ENCODE measurements at regions not wholly inside any gene's neighbourhood (a gene's known extent, or its start where the extent isn't known, plus 50 kb on each side); places are given as distances from the start of the nearest gene placed in this dataset.

- no peaks in the 10 kb centered on the region for H3K9me3 ChIP-seq (ENCODE audit: control insufficient read depth in 1 of 2, insufficient read depth in 1 of 2, low read depth in 1 of 2, low read length in 2 of 2)
- H3K27me3 ChIP-seq (ENCODE audit: insufficient read depth, low read length), result no peaks in the 10 kb centered on the region
- no peak overlapping the region for H2AFZ ChIP-seq (ENCODE audit: low read depth, low read length, poor library complexity, severe bottlenecking)
- POLR2A ChIA-PET, result no interaction called here
- H3K4me2 ChIP-seq (ENCODE audit: low read length), result no peak overlapping the region
- no peaks in the 10 kb centered on the region for H3K9me2 ChIP-seq (ENCODE audit: insufficient read depth)
- BruUV-seq (replicated peaks), result no TSS peak
- H3K9ac ChIP-seq (ENCODE audit: low read length), result no peak overlapping the region
- intact Hi-C loops (cut with micrococcal nuclease), result no loop called here
- DNase-seq (ENCODE audit: low read depth, low spot score) (no peak), ATAC-seq (no peak)
- H4K20me1 ChIP-seq (ENCODE audit: insufficient read depth), result no peaks in the 10 kb centered on the region
- no peak overlapping the region for H3K27ac ChIP-seq (ENCODE audit: low read depth, low read length)
- CTCF ChIA-PET, result no interaction called here
- H3K4me3 ChIP-seq (replicated peaks in 1 of 2; ENCODE audit: low read depth in 1 of 2, low read length in 2 of 2), result no peak overlapping the region
- RAD21 ChIA-PET (ENCODE audit: low non-redundant PET in 1 of 2, low total read pairs in 2 of 2, uncharacterized antibody in 2 of 2, unreplicated experiment in 2 of 2), result no interaction called here
- no peak for TF ChIP-seq EZH2phosphoT487 (IDR thresholded peaks at IDR 0.05; ENCODE audit: borderline replicate concordance)
- no peak for TF ChIP-seq SIN3A (IDR thresholded peaks at IDR 0.05; ENCODE audit: low read depth)
- TF ChIP-seq POLR2AphosphoS5 (IDR thresholded peaks at IDR 0.05; ENCODE audit: low read depth, low read length), result no peak
- TF ChIP-seq POLR2A (IDR thresholded peaks at IDR 0.05; ENCODE audit: borderline replicate concordance, extremely low read depth, insufficient read depth, insufficient read length), result no peak
- TF ChIP-seq CEBPB (IDR thresholded peaks at IDR 0.05; ENCODE audit: low read depth), result no peak
- TF ChIP-seq, protein P1, sequence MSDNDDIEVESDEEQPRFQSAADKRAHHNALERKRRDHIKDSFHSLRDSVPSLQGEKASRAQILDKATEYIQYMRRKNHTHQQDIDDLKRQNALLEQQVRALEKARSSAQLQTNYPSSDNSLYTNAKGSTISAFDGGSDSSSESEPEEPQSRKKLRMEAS (IDR thresholded peaks at IDR 0.05), result no peak
- no peak for TF ChIP-seq TCF7L2 (IDR thresholded peaks at IDR 0.05; ENCODE audit: borderline replicate concordance, extremely low read depth, insufficient read depth, insufficient read length)
- no peak for TF ChIP-seq SP1 (IDR thresholded peaks at IDR 0.05; ENCODE audit: low read depth)
- no peak for TF ChIP-seq EGR1 (IDR thresholded peaks at IDR 0.05; ENCODE audit: low read depth)
- no peak for TF ChIP-seq CBX3 (IDR thresholded peaks at IDR 0.05; ENCODE audit: low read depth)
- no peaks in the 10 kb centered on the region for H3K36me3 ChIP-seq (ENCODE audit: control insufficient read depth in 1 of 2, insufficient read depth in 2 of 2, low read length in 2 of 2)
- H3K4me1 ChIP-seq (ENCODE audit: control insufficient read depth in 1 of 2, insufficient read depth in 2 of 2, low read length in 2 of 2), result no peaks in the 10 kb centered on the region
- H3K79me2 ChIP-seq (ENCODE audit: insufficient read depth, low read length), result no peaks in the 10 kb centered on the region
These were observed 406.5 kb upstream of the CDIN1 start for GRCh38 chr15:36172955-36173354.

- Histone ChIP-seq H3K4me2 (ENCODE audit: low read length) (no peak overlapping the region), H3K9ac (ENCODE audit: low read length) (no peak overlapping the region), H3K27me3 (ENCODE audit: insufficient read depth, low read length) (no peaks in the 10 kb centered on the region), H3K27ac (ENCODE audit: low read depth, low read length) (no peak overlapping the region), H4K20me1 (ENCODE audit: insufficient read depth) (no peaks in the 10 kb centered on the region), H3K36me3 (ENCODE audit: control insufficient read depth in 1 of 2, insufficient read depth in 2 of 2, low read length in 2 of 2) (no peaks in the 10 kb centered on the region), H3K9me3 (ENCODE audit: control insufficient read depth in 1 of 2, insufficient read depth in 1 of 2, low read depth in 1 of 2, low read length in 2 of 2) (no peaks in the 10 kb centered on the region), H3K79me2 (ENCODE audit: insufficient read depth, low read length) (no peaks in the 10 kb centered on the region), H3K9me2 (ENCODE audit: insufficient read depth) (no peaks in the 10 kb centered on the region), H3K4me3 (replicated peaks in 1 of 2; ENCODE audit: low read depth in 1 of 2, low read length in 2 of 2) (no peak overlapping the region), H2AFZ (ENCODE audit: low read depth, low read length, poor library complexity, severe bottlenecking) (no peak overlapping the region), H3K4me1 (ENCODE audit: control insufficient read depth in 1 of 2, insufficient read depth in 2 of 2, low read length in 2 of 2) (no peaks in the 10 kb centered on the region)
- POLR2A ChIA-PET, result no interaction called here
- no TSS peak for BruUV-seq (replicated peaks)
- DNase-seq (ENCODE audit: low read depth, low spot score) (no peak), ATAC-seq (no peak)
- intact Hi-C loops (cut with micrococcal nuclease), result no loop called here
- CTCF ChIA-PET, result no interaction called here
- RAD21 ChIA-PET (ENCODE audit: low non-redundant PET in 1 of 2, low total read pairs in 2 of 2, uncharacterized antibody in 2 of 2, unreplicated experiment in 2 of 2), result no interaction called here
- no peak for TF ChIP-seq SRF (IDR thresholded peaks at IDR 0.05; ENCODE audit: low read depth)
- TF ChIP-seq, protein P2, sequence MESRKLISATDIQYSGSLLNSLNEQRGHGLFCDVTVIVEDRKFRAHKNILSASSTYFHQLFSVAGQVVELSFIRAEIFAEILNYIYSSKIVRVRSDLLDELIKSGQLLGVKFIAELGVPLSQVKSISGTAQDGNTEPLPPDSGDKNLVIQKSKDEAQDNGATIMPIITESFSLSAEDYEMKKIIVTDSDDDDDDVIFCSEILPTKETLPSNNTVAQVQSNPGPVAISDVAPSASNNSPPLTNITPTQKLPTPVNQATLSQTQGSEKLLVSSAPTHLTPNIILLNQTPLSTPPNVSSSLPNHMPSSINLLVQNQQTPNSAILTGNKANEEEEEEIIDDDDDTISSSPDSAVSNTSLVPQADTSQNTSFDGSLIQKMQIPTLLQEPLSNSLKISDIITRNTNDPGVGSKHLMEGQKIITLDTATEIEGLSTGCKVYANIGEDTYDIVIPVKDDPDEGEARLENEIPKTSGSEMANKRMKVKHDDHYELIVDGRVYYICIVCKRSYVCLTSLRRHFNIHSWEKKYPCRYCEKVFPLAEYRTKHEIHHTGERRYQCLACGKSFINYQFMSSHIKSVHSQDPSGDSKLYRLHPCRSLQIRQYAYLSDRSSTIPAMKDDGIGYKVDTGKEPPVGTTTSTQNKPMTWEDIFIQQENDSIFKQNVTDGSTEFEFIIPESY (IDR thresholded peaks at IDR 0.05; ENCODE audit: extremely low read depth, insufficient replicate concordance, low read length), result no peak
- no peak for TF ChIP-seq SIN3A (IDR thresholded peaks at IDR 0.05; ENCODE audit: low read depth)
- no peak for TF ChIP-seq POLR2A (IDR thresholded peaks at IDR 0.05; ENCODE audit: borderline replicate concordance, extremely low read depth, insufficient read depth, insufficient read length)
- TF ChIP-seq EZH2phosphoT487 (IDR thresholded peaks at IDR 0.05; ENCODE audit: borderline replicate concordance), result no peak
- TF ChIP-seq RAD21 (IDR thresholded peaks at IDR 0.05; ENCODE audit: low read depth), result no peak
- no peak for TF ChIP-seq CTCF (IDR thresholded peaks at IDR 0.05 in 2 of 3, conservative IDR thresholded peaks at IDR 0.05 in 1 of 3; ENCODE audit: borderline replicate concordance in 1 of 3, insufficient read depth in 1 of 3, low read depth in 2 of 3, low read length in 2 of 3)
- no peak for TF ChIP-seq POLR2AphosphoS5 (IDR thresholded peaks at IDR 0.05; ENCODE audit: low read depth, low read length)
- no peak for TF ChIP-seq YY1 (IDR thresholded peaks at IDR 0.05; ENCODE audit: extremely low read depth, insufficient replicate concordance, low read depth, low read length)
- TF ChIP-seq, protein P1 (IDR thresholded peaks at IDR 0.05), result no peak
- TF ChIP-seq CEBPB (IDR thresholded peaks at IDR 0.05; ENCODE audit: low read depth), result no peak
- no peak for TF ChIP-seq EZH2 (IDR thresholded peaks at IDR 0.05)
- TF ChIP-seq JUND (IDR thresholded peaks at IDR 0.05), result no peak
- no peak for TF ChIP-seq CBX3 (IDR thresholded peaks at IDR 0.05; ENCODE audit: low read depth)
These were observed 404.2 kb upstream of the CDIN1 start for GRCh38 chr15:36175186-36175740.

Measured in HCT116 (cell line).